B cell (primary cell): ENCODE measurements at regions not wholly inside any gene's neighbourhood (a gene's known extent, or its start where the extent isn't known, plus 50 kb on each side); places are given as distances from the start of the nearest gene placed in this dataset.

Experiments
- ATAC-seq: fragments of 200-7000 bp; cut with Tn5 transposase; one replicate; pipeline ENCODE4 v1.10.0; 2021; ENCODE audit warnings: low read depth, mild to moderate bottlenecking, moderate number of reproducible peaks, moderate library complexity
- CTCF ChIA-PET: fragments of 350-600 bp; sonication (Branson Sonifier 250); formaldehyde crosslinking; loops from one replicate; lab custom pipeline; 2021; ENCODE audit warnings: antibody characterized with exemption, inconsistent platforms; lab: Charles Lee
- POLR2A ChIA-PET: fragments of 350-600 bp; sonication (Branson Sonifier 250); formaldehyde crosslinking; loops from one replicate; lab custom pipeline; 2021; ENCODE audit warnings: antibody characterized with exemption; lab: Charles Lee
- DNase-seq: peaks from one replicate; pipeline ENCODE4 v3.0.0; 2013
- H2AFZ ChIP-seq: 2 replicates; pipeline ENCODE4 v1.6.1; 2012; ENCODE audit warnings: mild to moderate bottlenecking, low read depth, low read length; ENCODE audit not compliant: insufficient read depth, poor library complexity, severe bottlenecking
- H3K27ac ChIP-seq, 2 donors: 1 replicate in 1 of 2; 2 replicates in 1 of 2; pipeline ENCODE4 v1.5.1; 2012 to 2013; ENCODE audit warnings: low read length in 2 of 2, mild to moderate bottlenecking in 2 of 2, moderate library complexity in 1 of 2
- H3K27me3 ChIP-seq, 4 experiments: fragments of 200-600 bp in 1 of 4; sonication (generic) in 1 of 4; replicated peaks in 1 of 4; 1 replicate in 2 of 4; 2 replicates in 2 of 4; pipeline versions ENCODE4 v1.6.1 to v1.7.0; 2013 to 2016; ENCODE audit warnings: low read length in 3 of 4, mild to moderate bottlenecking in 2 of 4, mixed read lengths in 1 of 4, moderate library complexity in 1 of 4; ENCODE audit not compliant: insufficient read depth in 4 of 4, control insufficient read depth in 3 of 4; ENCODE audit errors: control extremely low read depth in 1 of 4
- H3K36me3 ChIP-seq, 2 experiments: replicated peaks in 1 of 2; 1 replicate in 1 of 2; 2 replicates in 1 of 2; pipeline versions ENCODE4 v1.6.1 to v1.7.1; 2013; ENCODE audit warnings: low read length in 1 of 2; ENCODE audit not compliant: insufficient read depth in 2 of 2, control insufficient read depth in 1 of 2; ENCODE audit errors: control extremely low read depth in 1 of 2, extremely low read depth in 1 of 2
- H3K4me1 ChIP-seq, 2 donors: fragments of 200-600 bp in 1 of 2; sonication (generic) in 1 of 2; 1 replicate in 1 of 2; 2 replicates in 1 of 2; pipeline versions ENCODE4 v1.5.1 to v1.6.1; 2013 to 2017; ENCODE audit warnings: low read length in 2 of 2; ENCODE audit not compliant: control insufficient read depth in 2 of 2, insufficient read depth in 2 of 2
- H3K4me2 ChIP-seq: replicated peaks from 2 replicates; pipeline ENCODE3; 2012; ENCODE audit warnings: mild to moderate bottlenecking, low read depth, low read length; ENCODE audit not compliant: poor library complexity, severe bottlenecking
- H3K4me3 ChIP-seq, 5 experiments: fragments of 200-600 bp in 1 of 5; sonication (generic) in 1 of 5; 1 replicate in 3 of 5; 2 replicates in 2 of 5; pipeline versions ENCODE4 v1.5.1 to v1.7.0; 2011 to 2016; ENCODE audit warnings: low read length in 4 of 5, mild to moderate bottlenecking in 4 of 5, low read depth in 2 of 5, control low read depth in 1 of 5, moderate library complexity in 1 of 5; ENCODE audit not compliant: insufficient read depth in 1 of 5; ENCODE audit errors: control extremely low read depth in 1 of 5, extremely low read depth in 1 of 5
- H3K79me2 ChIP-seq: fragments of 200-600 bp; sonication (generic); one replicate; pipeline ENCODE4 v1.6.0; 2016; ENCODE audit warnings: low read length; ENCODE audit not compliant: control insufficient read depth, insufficient read depth
- H3K9ac ChIP-seq: fragments of 200-600 bp; sonication (generic); 2 replicates; pipeline ENCODE4 v1.6.1; 2017; ENCODE audit warnings: mild to moderate bottlenecking, low read length, moderate library complexity
- H3K9me3 ChIP-seq, 3 donors: one replicate each; pipeline versions ENCODE4 v1.6.1 to v1.7.1; 2013; ENCODE audit warnings: low read length in 2 of 3; ENCODE audit not compliant: control insufficient read depth in 2 of 3, insufficient read depth in 1 of 3; ENCODE audit errors: control extremely low read depth in 1 of 3
- H4K20me1 ChIP-seq: 2 replicates; pipeline ENCODE4 v1.6.0; 2012; ENCODE audit warnings: mild to moderate bottlenecking, low read length; ENCODE audit not compliant: insufficient read depth, control insufficient read depth, poor library complexity, severe bottlenecking
- H3K27ac Mint-ChIP-seq: one replicate; pipeline ENCODE4 v1.8.0; 2021; ENCODE audit warnings: mixed read lengths
- H3K27me3 Mint-ChIP-seq: one replicate; pipeline ENCODE4 v1.8.0; 2021; ENCODE audit warnings: mixed read lengths
- H3K4me1 Mint-ChIP-seq: one replicate; pipeline ENCODE4 v1.8.0; 2021; ENCODE audit warnings: mixed read lengths
- H3K4me3 Mint-ChIP-seq: one replicate; pipeline ENCODE4 v1.8.0; 2021; ENCODE audit warnings: mixed read lengths
- H3K9me3 Mint-ChIP-seq: one replicate; pipeline ENCODE4 v1.8.0; 2022; ENCODE audit warnings: mixed read lengths; ENCODE audit not compliant: insufficient read depth
- CTCF ChIP-seq: fragments of 200-600 bp; IDR thresholded peaks from one replicate; pipeline ENCODE4 v1.8.0; 2022; ENCODE audit warnings: antibody characterized with exemption, mild to moderate bottlenecking
- EZH2 ChIP-seq: IDR thresholded peaks from 2 replicates; pipeline ENCODE4 v1.6.1; 2012; ENCODE audit warnings: borderline replicate concordance, low read depth, mild to moderate bottlenecking, moderate library complexity, low read length; ENCODE audit not compliant: insufficient read depth, poor library complexity, severe bottlenecking
- WGBS: methylation state at CpG from one replicate; pipeline ENCODE4 v1.1.5; 2013; ENCODE audit warnings: missing lambda C conversion rate; ENCODE audit not compliant: insufficient coverage; 5-methylcytosine and 5-hydroxymethylcytosine counted together
- intact Hi-C: fragments of 100-400 bp; cut with micrococcal nuclease; formaldehyde crosslinking; loops from one replicate; pipeline ENCODE4 v1.10.0; 2022

- Histone ChIP-seq H3K27me3 (no peaks in the 10 kb centered on the region), H2AFZ (no peak overlapping the region)
Observed at GRCh38 chr4:31374256-31374960, 654.2 kb downstream of the PCDH7 start.

GRCh38 chr4:31375936-31376335 lies 655.8 kb downstream of the PCDH7 start:
- no peak for DNase-seq
- H3K27ac Mint-ChIP-seq: no peak overlapping the region
- H3K4me3 Mint-ChIP-seq: no peak overlapping the region
- Histone ChIP-seq H4K20me1 (no peaks in the 10 kb centered on the region), H3K9me3 (no peaks in the 10 kb centered on the region), H3K4me3 (no peak overlapping the region), H3K4me1 (no peaks in the 10 kb centered on the region), H3K4me2 (no peak overlapping the region), H3K79me2 (no peaks in the 10 kb centered on the region), H3K27ac (no peak overlapping the region), H3K36me3 (no peaks in the 10 kb centered on the region), H2AFZ (no peak overlapping the region), H3K9ac (no peak overlapping the region), H3K27me3 (no peaks in the 10 kb centered on the region)
- CTCF ChIA-PET: no interaction called here
- POLR2A ChIA-PET: no interaction called here
- no peaks in the 10 kb centered on the region for H3K27me3 Mint-ChIP-seq
- H3K4me1 Mint-ChIP-seq: no peaks in the 10 kb centered on the region
- no peak for ATAC-seq
- intact Hi-C loops: no loop called here
- no peak for TF ChIP-seq CTCF
- no peak for TF ChIP-seq EZH2
- 78% methylated on average over 4 of the region's 5 CpGs for WGBS
- H3K9me3 Mint-ChIP-seq: no peaks in the 10 kb centered on the region

More at GRCh38 chr4:31374256-31374960, 654.2 kb downstream of the PCDH7 start:
- no peak overlapping the region for H3K4me3 ChIP-seq
- intact Hi-C loops: no loop called here
- ChIA-PET POLR2A (no interaction called here), CTCF (no interaction called here)
- H4K20me1 ChIP-seq: no peaks in the 10 kb centered on the region
- H3K79me2 ChIP-seq: no peaks in the 10 kb centered on the region
- no peaks in the 10 kb centered on the region for H3K4me1 ChIP-seq
- H3K4me1 Mint-ChIP-seq: no peaks in the 10 kb centered on the region
- H3K9ac ChIP-seq: no peak overlapping the region
- WGBS: no CpG with 5 or more reads among the region's 3 CpGs
- H3K27me3 Mint-ChIP-seq: no peaks in the 10 kb centered on the region
- no peaks in the 10 kb centered on the region for H3K9me3 Mint-ChIP-seq
- no peak overlapping the region for H3K4me3 Mint-ChIP-seq
- ATAC-seq (no peak), DNase-seq (no peak)
- no peak overlapping the region for H3K27ac ChIP-seq
- H3K9me3 ChIP-seq: no peaks in the 10 kb centered on the region
- no peaks in the 10 kb centered on the region for H3K36me3 ChIP-seq
- TF ChIP-seq EZH2: no peak
- no peak for TF ChIP-seq CTCF
- no peak overlapping the region for H3K27ac Mint-ChIP-seq
- no peak overlapping the region for H3K4me2 ChIP-seq
